H9 (cell line): ENCODE measurements at regions not wholly inside any gene's neighbourhood (a gene's known extent, or its start where the extent isn't known, plus 50 kb on each side); places are given as distances from the start of the nearest gene placed in this dataset.

Source experiments
- DNase-seq: peaks from one replicate; pipeline ENCODE4 v3.0.0-alpha.2; 2017
- H2AFZ ChIP-seq: one replicate; pipeline ENCODE4 v1.6.1; 2013; ENCODE audit warnings: mild to moderate bottlenecking, low read length, control low read depth, moderate library complexity
- H2AK5ac ChIP-seq: 2 replicates; pipeline ENCODE4 v1.6.1; 2013; ENCODE audit warnings: low read length, control low read depth, mixed read lengths; ENCODE audit not compliant: insufficient read length
- H2BK120ac ChIP-seq: one replicate; pipeline ENCODE4 v1.6.1; 2013; ENCODE audit warnings: low read depth, mild to moderate bottlenecking, low read length, control low read depth, inconsistent platforms; ENCODE audit not compliant: poor library complexity, severe bottlenecking
- H2BK12ac ChIP-seq: 2 replicates; pipeline ENCODE4 v1.6.1; 2013; ENCODE audit warnings: low read length, control low read depth, mixed read lengths, low read depth; ENCODE audit not compliant: insufficient read length
- H2BK15ac ChIP-seq: 2 replicates; pipeline ENCODE4 v1.6.1; 2013; ENCODE audit warnings: low read depth, low read length, control low read depth
- H2BK20ac ChIP-seq: one replicate; pipeline ENCODE4 v1.6.1; 2013; ENCODE audit warnings: low read depth, mild to moderate bottlenecking, low read length, control low read depth, inconsistent platforms; ENCODE audit not compliant: poor library complexity, severe bottlenecking
- H2BK5ac ChIP-seq: 2 replicates; pipeline ENCODE4 v1.6.1; 2013; ENCODE audit warnings: low read length, control low read depth, mixed read lengths; ENCODE audit not compliant: insufficient read length
- H3K14ac ChIP-seq: 2 replicates; pipeline ENCODE4 v1.6.1; 2013; ENCODE audit warnings: low read length, control low read depth; ENCODE audit not compliant: insufficient read depth
- H3K18ac ChIP-seq: 2 replicates; pipeline ENCODE4 v1.6.1; 2013; ENCODE audit warnings: low read depth, mild to moderate bottlenecking, mixed read lengths, low read length, control low read depth; ENCODE audit not compliant: insufficient read length
- H3K23ac ChIP-seq: 2 replicates; pipeline ENCODE4 v1.6.1; 2013; ENCODE audit warnings: low read length, control low read depth, mixed read lengths, low read depth; ENCODE audit not compliant: insufficient read length
- H3K23me2 ChIP-seq: 2 replicates; pipeline ENCODE4 v1.6.1; 2013; ENCODE audit warnings: low read depth, mild to moderate bottlenecking, mixed read lengths, low read length, control low read depth; ENCODE audit not compliant: insufficient read length, poor library complexity, severe bottlenecking
- H3K27ac ChIP-seq: 2 replicates; pipeline ENCODE4 v1.5.1; 2013; ENCODE audit warnings: low read length, control low read depth, mixed read lengths, low read depth; ENCODE audit not compliant: insufficient read length
- H3K27me3 ChIP-seq: 2 replicates; pipeline ENCODE4 v1.6.1; 2013; ENCODE audit warnings: low read length, control low read depth, inconsistent platforms; ENCODE audit not compliant: insufficient read depth
- H3K4ac ChIP-seq: 2 replicates; pipeline ENCODE4 v1.6.1; 2013; ENCODE audit warnings: low read depth, mild to moderate bottlenecking, control low read depth, inconsistent platforms, low read length, moderate library complexity
- H3K4me1 ChIP-seq: 2 replicates; pipeline ENCODE4 v1.6.1; 2013; ENCODE audit warnings: low read length, control low read depth, inconsistent platforms; ENCODE audit not compliant: insufficient read depth
- H3K4me2 ChIP-seq: 2 replicates; pipeline ENCODE4 v1.6.1; 2013; ENCODE audit warnings: low read length, control low read depth, mixed read lengths; ENCODE audit not compliant: insufficient read length, insufficient read depth
- H3K56ac ChIP-seq: 2 replicates; pipeline ENCODE4 v1.6.1; 2013; ENCODE audit warnings: low read depth, mild to moderate bottlenecking, mixed read lengths, low read length, control low read depth; ENCODE audit not compliant: insufficient read length
- H3K79me1 ChIP-seq: 2 replicates; pipeline ENCODE4 v1.6.1; 2013; ENCODE audit warnings: low read depth, mild to moderate bottlenecking, moderate library complexity, low read length, control low read depth, inconsistent platforms; ENCODE audit not compliant: insufficient read depth, poor library complexity, severe bottlenecking
- H3K79me2 ChIP-seq: 2 replicates; pipeline ENCODE4 v1.6.1; 2013; ENCODE audit warnings: low read length, control low read depth, inconsistent platforms; ENCODE audit not compliant: insufficient read depth
- H3K9ac ChIP-seq: 2 replicates; pipeline ENCODE4 v1.6.1; 2013; ENCODE audit warnings: low read length, control low read depth, mixed read lengths; ENCODE audit not compliant: insufficient read length; ENCODE audit errors: extremely low read depth
- H3K9me3 ChIP-seq: one replicate; pipeline ENCODE4 v1.6.1; 2013; ENCODE audit warnings: low read depth, low read length, inconsistent platforms; ENCODE audit not compliant: control insufficient read depth
- H3T11ph ChIP-seq: one replicate; pipeline ENCODE4 v1.6.1; 2013; ENCODE audit warnings: mild to moderate bottlenecking, low read length, control low read depth, inconsistent platforms
- H4K20me1 ChIP-seq: one replicate; pipeline ENCODE4 v1.6.1; 2013; ENCODE audit not compliant: control insufficient read depth, insufficient read length, insufficient read depth
- H4K5ac ChIP-seq: 2 replicates; pipeline ENCODE4 v1.6.1; 2013; ENCODE audit warnings: low read depth, mild to moderate bottlenecking, mixed read lengths, low read length, control low read depth; ENCODE audit not compliant: insufficient read length
- H4K8ac ChIP-seq: replicated peaks from 2 replicates; pipeline ENCODE4 v1.6.1; 2013; ENCODE audit warnings: low read length, control low read depth, mixed read lengths, low read depth; ENCODE audit not compliant: insufficient read length
- H4K91ac ChIP-seq: 2 replicates; pipeline ENCODE4 v1.6.1; 2013; ENCODE audit warnings: low read depth, mild to moderate bottlenecking, moderate library complexity, mixed read lengths, low read length, control low read depth; ENCODE audit not compliant: insufficient read length
- H3K27ac Mint-ChIP-seq, 3 experiments: 2 replicates in 2 of 3; 3 replicates in 1 of 3; pipeline ENCODE4 v1.8.0; 2020 to 2021; ENCODE audit warnings: mixed read lengths in 3 of 3, mild to moderate bottlenecking in 1 of 3, moderate library complexity in 1 of 3
- H3K27me3 Mint-ChIP-seq: 2 replicates; pipeline ENCODE4 v1.8.0; 2021; ENCODE audit warnings: low read depth, mild to moderate bottlenecking, moderate library complexity, mixed read lengths
- H3K36me3 Mint-ChIP-seq, 3 experiments: 2 replicates in 2 of 3; 3 replicates in 1 of 3; pipeline ENCODE4 v1.8.0; 2020 to 2021; ENCODE audit warnings: low read depth in 3 of 3, mixed read lengths in 3 of 3; ENCODE audit not compliant: insufficient read depth in 1 of 3
- H3K4me1 Mint-ChIP-seq, 2 experiments: 2 replicates each; pipeline ENCODE4 v1.8.0; 2020; ENCODE audit warnings: mixed read lengths in 2 of 2
- H3K4me3 Mint-ChIP-seq, 2 experiments: 2 replicates in 1 of 2; 3 replicates in 1 of 2; pipeline ENCODE4 v1.8.0; 2020 to 2021; ENCODE audit warnings: mild to moderate bottlenecking in 2 of 2, mixed read lengths in 2 of 2, moderate library complexity in 1 of 2
- H3K9me3 Mint-ChIP-seq, 2 experiments: 2 replicates in 1 of 2; 3 replicates in 1 of 2; pipeline ENCODE4 v1.8.0; 2020; ENCODE audit warnings: mild to moderate bottlenecking in 2 of 2, mixed read lengths in 2 of 2, moderate library complexity in 1 of 2
- WGBS: extraction: QIAGEN DNeasy Blood & Tissue Kit; methylation state at CpG from one replicate; pipeline ENCODE4 v1.1.7; 2013; ENCODE audit warnings: missing lambda C conversion rate, low lambda C conversion rate, mixed read lengths; ENCODE audit not compliant: insufficient read length; ENCODE audit errors: extremely low coverage; 5-methylcytosine and 5-hydroxymethylcytosine counted together
- TF ChIP-seq, protein P1 (sequence below): fragments of 200-600 bp; sonication (generic); conservative IDR thresholded peaks from 3 replicates; pipeline ENCODE4 v1.8.0; 2021; ENCODE audit warnings: antibody characterized with exemption, mild to moderate bottlenecking

DNA sequence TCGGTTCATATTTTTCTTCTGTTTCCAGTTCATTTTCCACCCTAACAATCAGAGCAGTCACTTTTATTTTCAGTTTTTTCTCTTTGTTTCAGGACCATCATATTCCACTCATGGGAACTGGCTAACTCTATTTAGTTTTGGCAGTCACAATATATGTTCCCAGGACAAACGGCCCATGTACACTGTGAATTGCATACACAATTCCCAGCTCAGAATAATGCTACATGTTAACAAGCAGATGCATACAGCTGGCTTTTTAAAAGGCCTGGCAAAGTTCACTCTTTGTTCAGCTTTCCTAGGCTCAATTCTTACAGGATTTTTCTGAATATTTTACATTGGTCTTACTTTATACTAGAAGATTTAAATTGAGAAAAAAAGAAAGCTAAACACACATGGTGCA is 224.9 kb downstream of the ANKRD50 start:
- H2AK5ac ChIP-seq: no peak overlapping the region
- H4K20me1 ChIP-seq: no peaks in the 10 kb centered on the region
- no peak overlapping the region for H4K5ac ChIP-seq
- no peak overlapping the region for H4K91ac ChIP-seq
- H2BK12ac ChIP-seq: no peak overlapping the region
- no peak overlapping the region for H3K27ac Mint-ChIP-seq
- H3K4me2 ChIP-seq: no peak overlapping the region
- no peak overlapping the region for H3T11ph ChIP-seq
- DNase-seq: no peak
- H3K27me3 Mint-ChIP-seq: no peaks in the 10 kb centered on the region; the same call in none of the 2 replicates
- no peak overlapping the region for H3K23ac ChIP-seq
- peaks cover 6 to 9% of the 10 kb centered on the region in 2 experiments; a peak in 4 of 5 replicates for H3K9me3 Mint-ChIP-seq
- no peaks in the 10 kb centered on the region for H3K79me2 ChIP-seq
- H3K56ac ChIP-seq: no peak overlapping the region
- H2BK120ac ChIP-seq: no peak overlapping the region
- H2AFZ ChIP-seq: no peak overlapping the region
- H3K23me2 ChIP-seq: no peaks in the 10 kb centered on the region
- H3K4ac ChIP-seq: no peak overlapping the region
- no peak overlapping the region for H2BK15ac ChIP-seq
- no peak overlapping the region for H2BK5ac ChIP-seq
- H3K14ac ChIP-seq: no peak overlapping the region
- no peak overlapping the region for H4K8ac ChIP-seq
- H3K27me3 ChIP-seq: no peaks in the 10 kb centered on the region
- H3K4me1 ChIP-seq: peaks cover 2% of the 10 kb centered on the region; the same call in 1 of the 2 replicates
- WGBS: no CpG with 5 or more reads among the region's 2 CpGs
- H3K27ac ChIP-seq: no peak overlapping the region
- no peak overlapping the region for H3K4me3 Mint-ChIP-seq
- H3K9me3 ChIP-seq: no peaks in the 10 kb centered on the region
- TF ChIP-seq, protein P1, sequence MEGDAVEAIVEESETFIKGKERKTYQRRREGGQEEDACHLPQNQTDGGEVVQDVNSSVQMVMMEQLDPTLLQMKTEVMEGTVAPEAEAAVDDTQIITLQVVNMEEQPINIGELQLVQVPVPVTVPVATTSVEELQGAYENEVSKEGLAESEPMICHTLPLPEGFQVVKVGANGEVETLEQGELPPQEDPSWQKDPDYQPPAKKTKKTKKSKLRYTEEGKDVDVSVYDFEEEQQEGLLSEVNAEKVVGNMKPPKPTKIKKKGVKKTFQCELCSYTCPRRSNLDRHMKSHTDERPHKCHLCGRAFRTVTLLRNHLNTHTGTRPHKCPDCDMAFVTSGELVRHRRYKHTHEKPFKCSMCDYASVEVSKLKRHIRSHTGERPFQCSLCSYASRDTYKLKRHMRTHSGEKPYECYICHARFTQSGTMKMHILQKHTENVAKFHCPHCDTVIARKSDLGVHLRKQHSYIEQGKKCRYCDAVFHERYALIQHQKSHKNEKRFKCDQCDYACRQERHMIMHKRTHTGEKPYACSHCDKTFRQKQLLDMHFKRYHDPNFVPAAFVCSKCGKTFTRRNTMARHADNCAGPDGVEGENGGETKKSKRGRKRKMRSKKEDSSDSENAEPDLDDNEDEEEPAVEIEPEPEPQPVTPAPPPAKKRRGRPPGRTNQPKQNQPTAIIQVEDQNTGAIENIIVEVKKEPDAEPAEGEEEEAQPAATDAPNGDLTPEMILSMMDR: no peak
- H3K18ac ChIP-seq: no peak overlapping the region
- H3K4me1 Mint-ChIP-seq: peaks cover 10 to 12% of the 10 kb centered on the region in 2 experiments
- no peaks in the 10 kb centered on the region for H3K79me1 ChIP-seq
- no peak overlapping the region for H2BK20ac ChIP-seq
- peaks cover 6 to 7% (median 7%) of the 10 kb centered on the region in 3 experiments; a peak in 6 of 7 replicates for H3K36me3 Mint-ChIP-seq
- H3K9ac ChIP-seq: no peak overlapping the region
